ENCODE measurements at regions not wholly inside any gene's neighbourhood (a gene's known extent, or its start where the extent isn't known, plus 50 kb on each side); places are given as distances from the start of the nearest gene placed in this dataset.

DNA sequence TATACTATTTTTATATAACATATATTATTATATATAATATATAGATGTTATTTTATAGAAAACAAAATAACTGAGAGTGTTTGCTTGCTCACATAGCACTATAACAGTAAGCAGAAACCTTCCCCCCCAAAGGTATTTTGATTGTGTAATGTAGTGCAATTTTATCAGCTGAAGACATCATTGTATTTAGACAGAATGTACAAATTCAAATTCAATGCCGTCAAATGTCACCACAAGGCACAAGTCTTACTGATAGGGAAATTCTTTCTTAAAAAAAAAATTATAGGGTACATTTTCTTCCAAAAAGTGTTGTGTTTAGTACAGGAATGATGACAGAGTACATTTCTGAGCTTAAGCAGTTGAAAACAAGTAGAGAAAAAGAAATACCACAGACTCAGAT is 1147.1 kb upstream of the SPRY2 start:
- H3K27ac ChIP-seq = no peak overlapping the region
- H3K4me3 ChIP-seq = no peak overlapping the region
- no peaks in the 10 kb centered on the region for H3K79me2 ChIP-seq
- peak; percentile 3 for DNase-seq (ENCODE audit: low spot score)
- H4K20me1 ChIP-seq (ENCODE audit: insufficient read depth, poor library complexity, severe bottlenecking) = no peaks in the 10 kb centered on the region
- no peak for TF ChIP-seq EZH2phosphoT487 (IDR thresholded peaks at IDR 0.05; ENCODE audit: low read depth, severe bottlenecking, unreplicated experiment)
- TF ChIP-seq, protein P1, sequence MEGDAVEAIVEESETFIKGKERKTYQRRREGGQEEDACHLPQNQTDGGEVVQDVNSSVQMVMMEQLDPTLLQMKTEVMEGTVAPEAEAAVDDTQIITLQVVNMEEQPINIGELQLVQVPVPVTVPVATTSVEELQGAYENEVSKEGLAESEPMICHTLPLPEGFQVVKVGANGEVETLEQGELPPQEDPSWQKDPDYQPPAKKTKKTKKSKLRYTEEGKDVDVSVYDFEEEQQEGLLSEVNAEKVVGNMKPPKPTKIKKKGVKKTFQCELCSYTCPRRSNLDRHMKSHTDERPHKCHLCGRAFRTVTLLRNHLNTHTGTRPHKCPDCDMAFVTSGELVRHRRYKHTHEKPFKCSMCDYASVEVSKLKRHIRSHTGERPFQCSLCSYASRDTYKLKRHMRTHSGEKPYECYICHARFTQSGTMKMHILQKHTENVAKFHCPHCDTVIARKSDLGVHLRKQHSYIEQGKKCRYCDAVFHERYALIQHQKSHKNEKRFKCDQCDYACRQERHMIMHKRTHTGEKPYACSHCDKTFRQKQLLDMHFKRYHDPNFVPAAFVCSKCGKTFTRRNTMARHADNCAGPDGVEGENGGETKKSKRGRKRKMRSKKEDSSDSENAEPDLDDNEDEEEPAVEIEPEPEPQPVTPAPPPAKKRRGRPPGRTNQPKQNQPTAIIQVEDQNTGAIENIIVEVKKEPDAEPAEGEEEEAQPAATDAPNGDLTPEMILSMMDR (IDR thresholded peaks at IDR 0.05; ENCODE audit: poor library complexity) = no peak
- TF ChIP-seq EZH2 (IDR thresholded peaks at IDR 0.05; ENCODE audit: borderline replicate concordance) = no peak
- no peaks in the 10 kb centered on the region for H3K9me2 ChIP-seq (replicated peaks; ENCODE audit: insufficient read depth)
- no peak overlapping the region for H3K4me2 ChIP-seq
- H3K4me1 ChIP-seq (ENCODE audit: insufficient read depth) = no peaks in the 10 kb centered on the region
- WGBS (ENCODE audit: low lambda C conversion rate, missing lambda C conversion rate) = 67% methylated on average over 1 of the region's 1 CpG
- no peaks in the 10 kb centered on the region for H3K9me3 ChIP-seq (ENCODE audit: low read depth)
- H3K36me3 ChIP-seq (replicated peaks; ENCODE audit: insufficient read depth, low read depth) = no peaks in the 10 kb centered on the region
- H3K27me3 ChIP-seq = no peaks in the 10 kb centered on the region
- no peak overlapping the region for H2AFZ ChIP-seq

DNA sequence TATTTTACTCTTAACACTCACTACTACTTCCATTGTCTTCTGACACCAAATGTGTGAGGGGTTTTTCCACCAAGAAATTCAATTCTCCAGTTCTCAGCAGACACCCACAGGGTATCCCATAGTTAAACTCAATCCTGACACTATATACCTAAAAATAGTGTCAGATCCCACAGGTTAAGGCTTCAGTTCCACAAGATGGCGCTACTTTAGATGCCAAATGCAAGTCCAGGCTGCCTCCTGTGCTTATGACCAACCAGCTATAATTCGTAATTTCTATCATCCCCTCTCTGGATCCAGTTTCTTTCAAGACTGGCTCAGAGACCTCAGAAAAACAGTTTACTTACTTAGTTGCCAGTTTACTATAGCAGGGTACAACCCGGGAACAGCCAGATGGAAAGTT is 1146.2 kb upstream of the SPRY2 start:
- no peaks in the 10 kb centered on the region for H3K9me3 ChIP-seq (ENCODE audit: low read depth)

DNA sequence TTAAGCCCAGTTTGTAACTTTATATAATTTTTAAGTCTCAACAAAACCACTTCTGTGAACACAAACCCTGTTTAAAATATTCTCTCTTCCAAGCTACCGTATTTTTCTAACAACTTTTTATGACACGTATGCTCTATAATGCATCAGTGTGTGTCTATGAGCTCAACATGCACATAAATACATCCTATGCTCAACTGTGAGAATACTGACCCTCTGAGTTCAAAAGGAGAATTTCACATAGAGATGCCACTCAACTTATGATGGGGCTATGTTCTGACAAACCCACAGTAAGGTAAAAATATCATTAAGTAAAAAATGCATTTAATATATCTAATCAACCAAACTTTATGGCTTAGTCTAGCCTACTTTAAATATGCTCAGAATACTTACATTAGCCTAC is 1139.7 kb upstream of the SPRY2 start:
- no peaks in the 10 kb centered on the region for H4K20me1 ChIP-seq (ENCODE audit: insufficient read depth, poor library complexity, severe bottlenecking)
- H3K4me3 ChIP-seq = no peak overlapping the region
- H2AFZ ChIP-seq = no peak overlapping the region
- 83% methylated on average over 2 of the region's 2 CpGs for WGBS (ENCODE audit: low lambda C conversion rate, missing lambda C conversion rate)
- no peaks in the 10 kb centered on the region for H3K9me2 ChIP-seq (replicated peaks; ENCODE audit: insufficient read depth)
- H3K36me3 ChIP-seq (replicated peaks; ENCODE audit: insufficient read depth, low read depth) = no peaks in the 10 kb centered on the region
- no peaks in the 10 kb centered on the region for H3K79me2 ChIP-seq
- H3K27ac ChIP-seq = no peak overlapping the region
- H3K4me1 ChIP-seq (ENCODE audit: insufficient read depth) = no peaks in the 10 kb centered on the region
- TF ChIP-seq, protein P1 (IDR thresholded peaks at IDR 0.05; ENCODE audit: poor library complexity) = peak; percentile 21
- TF ChIP-seq EZH2phosphoT487 (IDR thresholded peaks at IDR 0.05; ENCODE audit: low read depth, severe bottlenecking, unreplicated experiment) = no peak
- peak; percentile 3 for DNase-seq (ENCODE audit: low spot score)
- H3K4me2 ChIP-seq = no peak overlapping the region
- no peaks in the 10 kb centered on the region for H3K9me3 ChIP-seq (ENCODE audit: low read depth)
- no peaks in the 10 kb centered on the region for H3K27me3 ChIP-seq

More for the DNA sequence above, 1146.2 kb upstream of the SPRY2 start:
- no peak overlapping the region for H3K4me2 ChIP-seq
- no peaks in the 10 kb centered on the region for H3K36me3 ChIP-seq (replicated peaks; ENCODE audit: insufficient read depth, low read depth)
- H3K9me2 ChIP-seq (replicated peaks; ENCODE audit: insufficient read depth) = no peaks in the 10 kb centered on the region
- no peaks in the 10 kb centered on the region for H3K27me3 ChIP-seq
- 59% methylated on average over 3 of the region's 3 CpGs for WGBS (ENCODE audit: low lambda C conversion rate, missing lambda C conversion rate)
- TF ChIP-seq EZH2 (IDR thresholded peaks at IDR 0.05; ENCODE audit: borderline replicate concordance) = no peak
- no peak for TF ChIP-seq EZH2phosphoT487 (IDR thresholded peaks at IDR 0.05; ENCODE audit: low read depth, severe bottlenecking, unreplicated experiment)
- TF ChIP-seq, protein P1 (IDR thresholded peaks at IDR 0.05; ENCODE audit: poor library complexity) = peak; percentile 47
- H3K27ac ChIP-seq = no peak overlapping the region
- no peak overlapping the region for H3K4me3 ChIP-seq
- H2AFZ ChIP-seq = no peak overlapping the region
- no peaks in the 10 kb centered on the region for H3K4me1 ChIP-seq (ENCODE audit: insufficient read depth)
- DNase-seq (ENCODE audit: low spot score) = peak; percentile 52
- H3K79me2 ChIP-seq = no peaks in the 10 kb centered on the region
- H4K20me1 ChIP-seq (ENCODE audit: insufficient read depth, poor library complexity, severe bottlenecking) = no peaks in the 10 kb centered on the region

DNA sequence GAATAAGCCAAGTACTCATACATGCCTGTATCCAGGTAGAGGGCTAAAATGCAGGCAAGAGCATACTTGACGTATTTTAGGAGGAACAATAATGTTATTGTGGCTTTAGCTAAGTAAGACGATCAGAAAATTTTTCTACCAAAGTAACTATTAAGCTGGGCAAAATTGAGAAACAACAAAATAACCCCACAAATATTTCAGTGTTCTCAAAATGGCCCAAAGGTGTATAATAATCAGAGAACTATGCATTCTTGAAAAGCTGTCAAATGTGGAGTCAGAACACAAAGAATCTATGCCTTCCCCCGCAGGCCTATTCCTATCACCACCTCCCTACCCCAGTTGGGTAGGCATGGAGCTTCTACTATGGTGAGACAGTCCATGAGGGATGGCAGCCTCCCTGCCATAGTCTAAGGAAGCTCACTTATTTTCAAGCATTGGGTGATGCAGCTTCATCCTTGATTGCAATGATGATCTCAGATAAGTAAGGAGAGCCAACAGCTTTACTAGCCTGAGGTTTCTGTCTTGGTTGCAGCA is 1132.5 kb upstream of the SPRY2 start:
- Histone ChIP-seq H2AFZ (no peak overlapping the region), H3K9me3 (ENCODE audit: low read depth) (no peaks in the 10 kb centered on the region), H3K79me2 (no peaks in the 10 kb centered on the region), H3K9me2 (replicated peaks; ENCODE audit: insufficient read depth) (no peaks in the 10 kb centered on the region), H3K27me3 (no peaks in the 10 kb centered on the region), H4K20me1 (ENCODE audit: insufficient read depth, poor library complexity, severe bottlenecking) (no peaks in the 10 kb centered on the region), H3K4me3 (no peak overlapping the region), H3K4me2 (no peak overlapping the region), H3K4me1 (ENCODE audit: insufficient read depth) (no peaks in the 10 kb centered on the region), H3K27ac (no peak overlapping the region), H3K36me3 (replicated peaks; ENCODE audit: insufficient read depth, low read depth) (no peaks in the 10 kb centered on the region)
- 89% methylated on average over 3 of the region's 3 CpGs for WGBS (ENCODE audit: low lambda C conversion rate, missing lambda C conversion rate)
- TF ChIP-seq EZH2phosphoT487 (IDR thresholded peaks at IDR 0.05; ENCODE audit: low read depth, severe bottlenecking, unreplicated experiment) (no peak), EZH2 (IDR thresholded peaks at IDR 0.05; ENCODE audit: borderline replicate concordance) (no peak)
- TF ChIP-seq, protein P1 (IDR thresholded peaks at IDR 0.05; ENCODE audit: poor library complexity) = no peak
- no peak for DNase-seq (ENCODE audit: low spot score)

All from hepatocyte (in vitro differentiated cells).